ENCODE measurements at regions not wholly inside any gene's neighbourhood (a gene's known extent, or its start where the extent isn't known, plus 50 kb on each side); places are given as distances from the start of the nearest gene placed in this dataset.
"Not testable (repeated sequence)": the region's sequence is repeated elsewhere in the genome, so short reads cannot be mapped to it uniquely, and the experiment has no call there.

GRCh38 chr6:9131616-9132015, 696.3 kb upstream of the SLC35B3 start:
- DNase-seq = no peak

GRCh38 chr6:9131201-9131600, 695.9 kb upstream of the SLC35B3 start:
- no peak for DNase-seq

GRCh38 chr6:9128970-9129369, 693.6 kb upstream of the SLC35B3 start:
- no peak for DNase-seq

GRCh38 chr6:9126878-9127560, 691.7 kb upstream of the SLC35B3 start:
- DNase-seq = no peak

GRCh38 chr6:9126034-9126433, 690.7 kb upstream of the SLC35B3 start:
- not testable (repeated sequence) for DNase-seq

- no peak for DNase-seq
Observed at GRCh38 chr6:9121549-9121948, 686.2 kb upstream of the SLC35B3 start.

- DNase-seq = no peak
Observed at GRCh38 chr6:9116026-9116425, 680.7 kb upstream of the SLC35B3 start.

- DNase-seq = no peak
Observed at GRCh38 chr6:9112544-9112943, 677.2 kb upstream of the SLC35B3 start.

- no peak for DNase-seq
Observed at GRCh38 chr6:9103876-9104521, 668.7 kb upstream of the SLC35B3 start.

- no peak for DNase-seq
Observed at GRCh38 chr6:9101920-9102319, 666.6 kb upstream of the SLC35B3 start.

- no peak for DNase-seq
Observed at GRCh38 chr6:9100869-9101580, 665.7 kb upstream of the SLC35B3 start.

GRCh38 chr6:9095729-9096128, 660.4 kb upstream of the SLC35B3 start:
- no peak for DNase-seq

GRCh38 chr6:9095137-9095536, 659.8 kb upstream of the SLC35B3 start:
- DNase-seq = no peak

GRCh38 chr6:9089724-9090123, 654.4 kb upstream of the SLC35B3 start:
- DNase-seq = no peak

- no peak for DNase-seq
Observed at GRCh38 chr6:9087470-9087869, 652.1 kb upstream of the SLC35B3 start.

- DNase-seq = no peak
Observed at GRCh38 chr6:9086331-9086730, 651.0 kb upstream of the SLC35B3 start.

- no peak for DNase-seq
Observed at GRCh38 chr6:9085709-9086070, 650.3 kb upstream of the SLC35B3 start.

- no peak for DNase-seq
Observed at GRCh38 chr6:9085054-9085708, 649.8 kb upstream of the SLC35B3 start.

GRCh38 chr6:9083108-9083507, 647.8 kb upstream of the SLC35B3 start:
- DNase-seq = no peak

GRCh38 chr6:9066726-9067125, 631.4 kb upstream of the SLC35B3 start:
- no peak for DNase-seq

- no peak for DNase-seq
Observed at GRCh38 chr6:9064156-9064555, 628.8 kb upstream of the SLC35B3 start.

- no peak for DNase-seq
Observed at GRCh38 chr6:9062596-9062995, 627.3 kb upstream of the SLC35B3 start.

GRCh38 chr6:9057937-9058336, 622.6 kb upstream of the SLC35B3 start:
- DNase-seq = no peak

GRCh38 chr6:9056556-9056955, 621.2 kb upstream of the SLC35B3 start:
- no peak for DNase-seq
